ENCODE measurements at regions not wholly inside any gene's neighbourhood (a gene's known extent, or its start where the extent isn't known, plus 50 kb on each side); places are given as distances from the start of the nearest gene placed in this dataset.
A peak's percentile ranks its signal among the peaks of the same experiment; 100 is the strongest.
"Not testable (repeated sequence)": the region's sequence is repeated elsewhere in the genome, so short reads cannot be mapped to it uniquely, and the experiment has no call there.

DNA sequence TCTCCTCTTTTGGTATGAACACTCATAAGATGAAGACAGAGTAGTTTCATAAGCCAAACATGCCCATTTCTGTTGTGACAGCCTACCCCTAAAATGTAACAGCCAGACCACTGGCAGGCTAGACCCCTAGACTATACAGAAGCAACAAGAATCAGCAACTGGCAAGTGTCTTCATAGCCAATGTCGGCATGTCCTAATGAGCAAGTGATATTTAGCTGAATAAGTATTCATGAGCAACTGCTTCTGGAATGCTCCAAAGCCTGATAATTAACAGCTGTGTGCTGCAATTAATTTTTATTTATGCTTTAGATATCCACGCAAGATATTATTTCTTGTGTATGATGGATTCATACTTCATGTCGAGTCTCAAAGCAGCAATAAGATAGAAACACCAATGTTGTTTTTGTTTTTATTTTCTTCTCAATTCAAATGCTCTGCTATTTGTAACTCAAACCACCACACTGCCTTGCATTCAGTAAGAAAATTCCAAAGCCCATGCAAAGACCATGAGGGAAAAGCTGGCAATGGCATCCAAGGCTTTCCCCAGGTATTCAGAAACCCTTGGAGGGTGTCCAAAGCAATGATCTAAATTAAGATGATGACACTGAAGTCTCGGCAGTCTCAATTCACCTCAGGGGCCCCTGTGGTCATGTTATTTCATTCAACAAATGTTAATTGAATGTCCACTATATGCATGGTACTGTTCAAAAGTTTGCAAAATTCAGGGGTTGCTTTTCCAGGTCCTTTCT is 167.7 kb upstream of the NECTIN3 start:
- no peaks in the 10 kb centered on the region for H3K36me3 Mint-ChIP-seq
- no peak overlapping the region for H3K4me3 Mint-ChIP-seq
- H3K4me1 Mint-ChIP-seq: no peaks in the 10 kb centered on the region
- no peak for DNase-seq (ENCODE audit: low spot score in 2 of 2)
- no peak for ATAC-seq
- H3K9me3 Mint-ChIP-seq: no peaks in the 10 kb centered on the region
- no peak overlapping the region for H3K27ac Mint-ChIP-seq

DNA sequence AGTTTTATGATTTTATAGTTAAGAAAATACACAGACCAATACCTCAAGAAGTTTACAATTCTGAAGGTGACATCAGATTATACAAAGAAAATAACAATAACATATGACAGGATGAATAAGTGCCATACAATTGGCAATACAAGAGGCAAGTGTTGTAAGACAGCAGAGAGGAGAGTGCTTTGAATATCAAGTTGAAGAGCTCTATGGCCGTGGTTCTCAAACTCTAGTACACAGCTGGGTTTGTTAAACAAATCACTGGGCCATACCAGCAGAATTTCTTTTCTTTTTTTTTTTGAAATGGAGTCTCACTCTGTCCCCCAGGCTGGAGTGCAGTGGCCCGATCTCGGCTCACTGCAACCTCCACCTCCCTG is 167.1 kb upstream of the NECTIN3 start:
- H3K36me3 Mint-ChIP-seq: no peaks in the 10 kb centered on the region
- ATAC-seq: no peak
- no peaks in the 10 kb centered on the region for H3K9me3 Mint-ChIP-seq
- no peaks in the 10 kb centered on the region for H3K4me1 Mint-ChIP-seq
- no peak for DNase-seq (ENCODE audit: low spot score in 2 of 2)
- H3K27ac Mint-ChIP-seq: no peak overlapping the region
- no peak overlapping the region for H3K4me3 Mint-ChIP-seq

DNA sequence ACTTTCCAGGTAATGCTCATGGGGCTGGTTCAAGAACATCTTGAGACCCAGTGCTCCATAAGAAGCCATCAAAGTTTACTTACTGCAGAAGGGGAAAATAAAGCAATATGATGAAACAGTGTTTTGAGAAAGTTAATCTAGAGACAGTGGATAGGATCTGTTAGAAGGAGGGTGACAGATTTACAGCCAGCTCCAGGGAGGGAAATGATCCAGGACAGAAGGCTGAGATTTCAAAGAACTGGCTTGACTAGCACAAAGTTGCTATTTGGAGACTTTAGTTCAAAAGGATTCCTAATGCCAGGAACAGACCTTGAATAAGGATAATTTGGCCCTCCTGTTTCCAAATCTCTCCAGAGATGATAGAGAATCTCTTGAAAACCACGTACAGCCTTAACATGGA is 166.5 kb upstream of the NECTIN3 start:
- Mint-ChIP-seq H3K9me3 (no peaks in the 10 kb centered on the region), H3K4me1 (no peaks in the 10 kb centered on the region), H3K36me3 (no peaks in the 10 kb centered on the region), H3K4me3 (no peak overlapping the region), H3K27ac (no peak overlapping the region)
- ATAC-seq: no peak
- no peak for DNase-seq (ENCODE audit: low spot score in 2 of 2)

DNA sequence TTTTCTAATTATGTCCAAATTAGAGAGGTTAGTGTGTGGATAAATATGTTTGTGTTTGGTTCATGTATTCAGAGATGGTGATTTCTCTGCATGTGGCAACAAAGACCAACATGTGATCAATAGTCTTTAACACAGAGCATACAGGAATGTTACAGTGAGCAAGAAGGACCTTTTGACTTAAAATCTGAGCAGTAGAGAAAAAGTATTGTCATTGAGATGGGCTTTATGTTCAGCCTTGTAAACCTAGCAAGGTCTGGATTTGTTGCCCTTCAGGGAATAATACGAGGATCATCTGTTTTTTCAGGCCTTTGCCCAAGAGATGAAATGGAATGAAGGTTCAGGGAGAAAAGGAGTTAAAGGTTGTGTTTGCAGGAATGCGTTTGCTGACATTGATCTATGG is 161.8 kb upstream of the NECTIN3 start:
- DNase-seq (ENCODE audit: low spot score in 2 of 2) (no peak), ATAC-seq (no peak)
- no peaks in the 10 kb centered on the region for H3K36me3 Mint-ChIP-seq
- H3K4me3 Mint-ChIP-seq: no peak overlapping the region
- H3K9me3 Mint-ChIP-seq: no peaks in the 10 kb centered on the region
- H3K27ac Mint-ChIP-seq: no peak overlapping the region
- no peaks in the 10 kb centered on the region for H3K4me1 Mint-ChIP-seq

DNA sequence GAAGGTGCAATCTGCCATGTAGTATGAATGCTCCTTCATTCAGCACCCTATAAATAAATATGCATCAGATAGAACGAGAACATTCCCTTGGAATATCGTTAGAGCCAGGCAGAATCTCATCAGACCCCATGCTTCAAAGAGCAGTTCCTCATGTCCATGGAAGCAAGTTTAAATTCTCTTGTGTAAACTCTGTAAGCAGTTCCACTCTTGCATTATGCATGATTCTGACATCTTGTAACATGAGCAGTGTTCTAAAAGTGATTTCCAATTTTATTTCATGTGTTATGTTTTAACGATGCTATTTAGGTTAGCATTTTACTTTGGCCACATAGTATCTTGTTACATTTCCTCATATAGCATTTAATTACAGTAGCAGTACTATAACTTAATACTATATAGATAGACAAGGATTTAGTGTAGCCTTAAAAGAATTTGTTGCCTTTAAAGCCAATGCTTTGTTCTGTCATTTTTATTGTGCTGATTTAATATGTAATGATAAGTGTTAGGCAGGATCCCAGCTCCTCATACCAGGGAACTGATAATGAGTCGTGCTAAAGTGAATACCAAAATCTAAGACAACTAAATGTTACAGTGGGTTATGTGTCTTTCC is 161.2 kb upstream of the NECTIN3 start:
- Mint-ChIP-seq H3K4me3 (no peak overlapping the region), H3K9me3 (no peaks in the 10 kb centered on the region), H3K36me3 (no peaks in the 10 kb centered on the region), H3K27ac (no peak overlapping the region), H3K4me1 (no peaks in the 10 kb centered on the region)
- no peak for ATAC-seq
- DNase-seq (ENCODE audit: low spot score in 2 of 2): no peak

DNA sequence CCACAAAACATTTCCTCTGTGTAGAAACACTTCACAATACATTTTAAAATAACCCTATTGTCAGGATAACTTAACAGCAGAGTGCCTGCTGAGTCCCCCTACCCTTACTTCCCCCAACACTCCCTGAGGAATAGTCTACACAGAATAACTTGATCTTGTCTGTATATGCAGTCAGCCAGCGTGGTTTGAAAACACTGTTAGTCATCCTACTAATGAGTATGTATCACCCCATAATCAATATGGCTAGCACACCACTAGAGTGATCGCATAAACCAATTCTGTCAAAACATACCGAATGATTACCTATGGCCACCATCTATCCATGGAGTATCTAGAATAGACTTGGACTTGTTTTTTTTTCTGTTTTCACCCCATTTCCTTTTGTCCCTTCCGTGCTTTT is 152.7 kb upstream of the NECTIN3 start:
- Mint-ChIP-seq H3K4me1 (no peaks in the 10 kb centered on the region), H3K9me3 (no peaks in the 10 kb centered on the region), H3K4me3 (no peak overlapping the region), H3K27ac (no peak overlapping the region), H3K36me3 (no peaks in the 10 kb centered on the region)
- DNase-seq (ENCODE audit: low spot score in 2 of 2): no peak
- no peak for ATAC-seq

DNA sequence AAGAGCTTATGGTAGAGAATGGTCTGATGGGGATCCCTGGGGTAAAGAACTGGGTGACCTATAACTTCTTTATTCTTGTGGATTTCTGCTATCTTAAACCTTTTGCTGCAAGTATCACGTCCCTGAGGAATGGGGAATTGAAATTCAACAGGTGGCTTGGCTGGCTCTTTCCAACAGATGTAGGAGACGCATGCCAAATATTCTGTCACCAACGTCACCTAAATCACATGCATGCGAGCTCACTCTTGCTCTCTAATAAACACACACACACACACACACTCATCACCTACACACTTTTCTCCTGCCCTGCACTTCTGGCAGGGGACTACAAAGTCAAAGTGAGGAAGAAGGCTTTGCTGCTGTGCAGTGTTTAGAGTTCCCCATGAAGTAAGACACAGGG is 145.8 kb upstream of the NECTIN3 start:
- Mint-ChIP-seq H3K9me3 (no peaks in the 10 kb centered on the region), H3K27ac (no peak overlapping the region), H3K36me3 (no peaks in the 10 kb centered on the region), H3K4me1 (no peaks in the 10 kb centered on the region), H3K4me3 (no peak overlapping the region)
- no peak for DNase-seq (ENCODE audit: low spot score in 2 of 2)
- no peak for ATAC-seq

DNA sequence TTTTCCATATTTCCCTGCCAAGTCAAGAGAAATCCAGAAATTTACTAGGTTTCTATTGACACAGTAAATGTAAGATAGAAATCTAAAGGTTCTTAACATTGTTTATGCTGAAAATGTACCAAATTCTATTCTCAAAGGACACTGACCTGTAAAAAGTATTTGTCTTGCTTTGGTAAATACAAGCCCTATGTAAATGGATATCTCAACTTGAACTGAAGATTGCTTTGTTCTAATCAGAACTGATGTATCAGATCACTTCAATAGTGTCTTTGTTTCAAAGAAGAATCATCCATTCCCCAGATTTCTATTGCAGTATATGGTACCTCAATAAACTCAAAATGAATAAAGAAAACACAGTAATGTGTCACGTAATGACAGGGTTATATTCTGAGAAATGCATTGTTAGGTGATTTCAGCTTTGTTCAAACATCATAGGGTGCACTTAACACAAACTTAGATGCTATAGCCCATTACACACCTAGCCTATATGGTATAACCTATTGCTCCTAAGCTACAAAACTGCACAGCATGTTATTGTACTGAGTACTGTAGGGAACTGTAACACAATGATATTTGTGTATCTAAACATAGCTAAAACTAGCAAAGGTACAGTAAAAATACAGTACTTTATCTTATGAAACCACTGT is 143.5 kb upstream of the NECTIN3 start:
- ATAC-seq (no peak), DNase-seq (ENCODE audit: low spot score in 2 of 2) (no peak)
- Mint-ChIP-seq H3K4me1 (no peaks in the 10 kb centered on the region), H3K4me3 (no peak overlapping the region), H3K9me3 (no peaks in the 10 kb centered on the region), H3K36me3 (no peaks in the 10 kb centered on the region), H3K27ac (no peak overlapping the region)

DNA sequence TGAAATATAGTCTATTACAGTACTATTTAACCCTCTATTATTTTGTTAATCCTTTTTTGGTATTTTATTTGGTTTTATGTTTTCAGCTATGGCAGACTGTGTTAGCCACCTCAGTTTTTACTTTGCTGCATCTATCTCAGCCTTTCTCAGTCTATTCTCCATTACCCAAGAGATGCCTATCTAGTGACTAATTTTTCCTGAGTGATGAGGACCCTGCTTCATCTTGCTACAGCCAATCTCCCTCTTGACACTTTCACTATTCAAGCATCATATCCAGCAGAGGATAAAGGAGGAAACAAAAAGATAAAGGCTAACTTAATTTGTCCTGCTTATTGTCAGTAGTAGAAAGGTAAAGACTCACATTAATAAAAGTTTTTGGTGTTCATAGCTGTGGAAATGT is 141.8 kb upstream of the NECTIN3 start:
- Mint-ChIP-seq H3K4me3 (no peak overlapping the region), H3K9me3 (no peaks in the 10 kb centered on the region), H3K36me3 (no peaks in the 10 kb centered on the region), H3K4me1 (no peaks in the 10 kb centered on the region), H3K27ac (no peak overlapping the region)
- no peak for DNase-seq (ENCODE audit: low spot score in 2 of 2)
- ATAC-seq: no peak

DNA sequence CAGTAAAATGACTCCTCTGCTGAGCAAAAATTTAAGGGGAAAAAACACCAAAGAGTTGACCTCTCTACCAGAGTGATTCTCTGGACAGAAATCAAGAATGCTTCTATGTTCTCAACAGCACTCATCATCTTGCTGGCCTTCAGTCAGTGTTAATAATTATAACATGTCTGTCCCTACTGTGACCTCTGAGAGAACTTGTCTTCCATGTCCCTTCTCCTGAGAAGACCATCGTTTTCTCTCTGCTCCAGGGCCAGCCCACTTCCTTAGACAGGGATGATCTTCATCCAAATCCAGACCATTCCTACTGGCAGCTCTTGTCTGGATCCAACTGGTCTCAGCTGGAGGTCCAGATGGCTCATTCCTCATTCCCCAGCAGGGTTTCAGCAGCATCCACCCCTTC is 139.0 kb upstream of the NECTIN3 start:
- Mint-ChIP-seq H3K4me3 (no peak overlapping the region), H3K4me1 (no peaks in the 10 kb centered on the region), H3K9me3 (no peaks in the 10 kb centered on the region), H3K36me3 (no peaks in the 10 kb centered on the region), H3K27ac (no peak overlapping the region)
- ATAC-seq (no peak), DNase-seq (ENCODE audit: low spot score in 2 of 2) (no peak)

DNA sequence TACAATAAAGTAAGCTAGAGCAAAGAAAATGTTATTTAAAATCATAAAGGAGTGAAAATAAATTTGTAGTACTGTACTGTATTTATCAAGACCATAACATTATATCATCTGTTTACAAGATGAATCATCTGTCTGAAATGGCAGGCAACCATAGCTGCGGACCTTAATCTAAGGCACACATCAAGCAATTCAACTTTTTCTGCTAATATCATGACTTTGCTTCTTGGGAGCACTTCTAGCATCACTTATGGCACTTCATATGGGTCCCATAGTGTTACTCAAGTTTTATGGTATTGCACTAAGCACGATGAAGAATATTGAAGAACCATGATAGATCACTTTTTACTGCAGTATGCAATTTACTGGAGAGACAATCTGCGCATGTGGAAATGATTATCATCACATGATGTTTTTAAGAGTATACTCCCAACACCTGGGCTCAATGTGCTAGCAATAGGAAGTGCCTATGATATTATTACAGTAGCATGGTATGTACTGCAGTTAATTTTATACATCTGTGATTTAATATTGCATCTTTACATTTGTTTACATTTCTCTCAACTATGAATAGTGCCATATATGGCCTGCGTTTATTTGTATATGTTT is 137.7 kb upstream of the NECTIN3 start:
- Mint-ChIP-seq H3K4me1 (no peaks in the 10 kb centered on the region), H3K9me3 (no peaks in the 10 kb centered on the region), H3K4me3 (no peak overlapping the region), H3K36me3 (no peaks in the 10 kb centered on the region), H3K27ac (no peak overlapping the region)
- DNase-seq (ENCODE audit: low spot score in 2 of 2) (no peak), ATAC-seq (no peak)

DNA sequence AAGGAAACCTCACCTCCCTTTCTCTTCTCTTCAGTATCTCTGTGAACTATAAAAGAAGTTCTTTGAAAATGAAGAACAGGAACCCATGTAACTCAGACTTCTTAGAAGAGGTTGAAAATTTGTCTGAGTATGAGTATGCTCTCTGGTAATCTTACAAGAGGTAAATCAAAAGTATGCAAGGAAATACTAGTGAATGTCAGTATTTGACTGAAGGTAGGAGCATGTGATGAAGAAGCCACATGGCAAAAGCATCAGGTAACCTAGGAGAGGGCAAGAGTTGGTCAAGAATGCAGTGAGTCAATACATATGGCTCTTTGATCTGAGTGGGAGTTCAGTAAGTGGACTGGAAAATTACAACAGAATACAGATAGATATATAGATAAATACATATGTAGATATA is 133.0 kb upstream of the NECTIN3 start:
- no peak overlapping the region for H3K4me3 Mint-ChIP-seq
- ATAC-seq: peak; percentile 83
- H3K36me3 Mint-ChIP-seq: no peaks in the 10 kb centered on the region
- DNase-seq (ENCODE audit: low spot score in 2 of 2): no peak
- no peak overlapping the region for H3K27ac Mint-ChIP-seq
- H3K9me3 Mint-ChIP-seq: no peaks in the 10 kb centered on the region
- no peaks in the 10 kb centered on the region for H3K4me1 Mint-ChIP-seq

DNA sequence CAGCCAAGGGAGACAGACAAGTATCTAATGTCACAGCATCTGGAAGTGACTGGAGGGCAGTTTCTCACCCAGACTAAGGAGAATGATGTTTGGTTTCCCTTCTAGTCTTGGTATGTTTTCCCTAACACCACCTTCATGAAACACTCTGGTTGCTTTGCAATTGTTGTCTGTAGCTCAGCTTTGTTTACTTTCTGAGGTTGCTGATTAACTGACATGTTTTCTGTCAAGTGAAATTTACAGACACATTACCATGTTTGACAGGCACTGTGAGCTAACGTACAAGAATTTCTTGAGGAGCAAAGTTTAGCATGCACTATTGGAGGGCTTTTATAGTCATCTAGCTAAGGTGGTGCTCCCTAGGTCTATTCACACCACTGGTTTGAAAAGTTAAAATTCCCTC is 131.6 kb upstream of the NECTIN3 start:
- ATAC-seq (no peak), DNase-seq (ENCODE audit: low spot score in 2 of 2) (no peak)
- no peak overlapping the region for H3K27ac Mint-ChIP-seq
- H3K4me1 Mint-ChIP-seq: no peaks in the 10 kb centered on the region
- no peaks in the 10 kb centered on the region for H3K36me3 Mint-ChIP-seq
- no peaks in the 10 kb centered on the region for H3K9me3 Mint-ChIP-seq
- no peak overlapping the region for H3K4me3 Mint-ChIP-seq

DNA sequence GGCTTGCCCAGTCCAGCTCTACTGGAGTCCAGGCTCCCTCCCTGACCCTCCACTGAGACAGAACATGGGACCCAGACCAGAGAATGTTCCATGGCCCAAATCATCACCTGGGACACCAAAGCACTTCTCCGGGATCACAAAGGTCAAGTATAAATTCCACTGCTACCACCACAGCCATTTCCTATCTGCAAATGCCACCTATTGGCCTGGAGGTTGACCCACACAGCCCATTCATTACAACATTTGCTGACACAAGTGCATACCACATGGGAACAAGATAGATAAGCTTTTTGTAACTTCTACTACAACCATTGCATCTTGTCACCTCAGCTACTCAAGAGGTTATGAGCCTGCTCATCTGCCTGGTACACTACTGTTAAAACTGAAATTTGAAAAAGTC is 126.8 kb upstream of the NECTIN3 start:
- Mint-ChIP-seq H3K4me3 (no peak overlapping the region), H3K27ac (no peak overlapping the region), H3K4me1 (no peaks in the 10 kb centered on the region), H3K36me3 (no peaks in the 10 kb centered on the region), H3K9me3 (peaks cover 9% of the 10 kb centered on the region)
- no peak for ATAC-seq
- no peak for DNase-seq (ENCODE audit: low spot score in 2 of 2)

DNA sequence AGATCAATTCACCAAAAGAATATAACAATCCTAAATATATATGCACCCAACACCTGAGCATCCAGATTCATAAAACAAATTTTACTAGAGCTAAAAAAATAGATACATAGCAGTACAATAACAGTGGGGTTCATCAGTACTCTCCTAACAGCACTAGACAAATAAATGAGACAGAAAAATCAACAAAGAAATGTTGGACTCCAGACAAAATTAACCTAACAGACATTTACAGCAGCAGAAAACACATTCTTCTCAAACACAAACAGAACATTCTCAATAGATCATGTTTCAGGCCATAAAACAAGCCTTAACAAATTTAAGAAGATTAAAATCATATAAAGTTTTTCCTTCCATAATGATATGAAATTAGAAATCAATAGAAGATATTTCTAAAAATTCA is 124.8 kb upstream of the NECTIN3 start:
- Mint-ChIP-seq H3K36me3 (no peaks in the 10 kb centered on the region), H3K4me1 (no peaks in the 10 kb centered on the region), H3K4me3 (no peak overlapping the region), H3K9me3 (peaks cover 14% of the 10 kb centered on the region), H3K27ac (no peak overlapping the region)
- no peak for ATAC-seq
- DNase-seq (ENCODE audit: low spot score in 2 of 2): no peak

DNA sequence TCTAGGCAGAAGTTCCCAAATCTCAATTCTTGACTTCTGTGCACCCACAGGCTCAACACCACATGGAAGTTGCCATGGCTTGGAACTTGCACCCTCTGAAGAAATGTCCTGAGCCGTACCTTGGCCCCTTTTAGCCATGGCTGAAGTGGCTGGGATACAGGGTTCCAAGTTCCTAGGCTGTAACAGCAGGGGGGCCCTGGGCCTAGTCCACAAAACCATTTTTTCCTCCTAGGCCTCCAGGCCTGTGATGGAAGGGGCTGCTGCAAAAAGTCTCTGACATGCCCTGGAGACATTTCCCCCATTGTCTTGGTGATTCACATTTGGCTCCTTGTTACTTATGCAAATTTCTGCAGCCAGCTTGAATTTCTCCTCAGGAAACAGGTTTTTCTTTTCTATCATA is 122.4 kb upstream of the NECTIN3 start:
- not testable (repeated sequence) for ATAC-seq; H3K27ac Mint-ChIP-seq; H3K4me3 Mint-ChIP-seq; H3K36me3 Mint-ChIP-seq; DNase-seq (ENCODE audit: low spot score in 2 of 2); H3K4me1 Mint-ChIP-seq
- H3K9me3 Mint-ChIP-seq: peaks cover 14% of the 10 kb centered on the region
